Naive thymus-derived CD8-positive, alpha-beta T cell (primary cell): ENCODE measurements at regions not wholly inside any gene's neighbourhood (a gene's known extent, or its start where the extent isn't known, plus 50 kb on each side); places are given as distances from the start of the nearest gene placed in this dataset.

Source experiments
- ATAC-seq, 2 donors: fragments of 150-1000 bp; cut with Tn5 transposase in 1 of 2; sonication (Bioruptor Pico), chemical (Tn5 transposase) in 1 of 2; 1 replicate in 1 of 2; 2 replicates in 1 of 2; pipeline ENCODE4 v1.10.0; 2021; ENCODE audit warnings: mild to moderate bottlenecking in 2 of 2, moderate library complexity in 2 of 2
- POLR2A ChIA-PET: fragments of 350-600 bp; sonication (Branson Sonifier 250); formaldehyde crosslinking; loops from one replicate; lab custom pipeline; 2021; ENCODE audit warnings: antibody characterized with exemption; lab: Charles Lee
- DNase-seq, 10 donors: peaks; one replicate each; pipeline versions ENCODE4 v3.0.0 to v3.0.0-alpha.2; 2020 to 2022
- H3K27ac Mint-ChIP-seq, 10 donors: one replicate each; pipeline ENCODE4 v1.8.0; 2020 to 2022; ENCODE audit warnings: mild to moderate bottlenecking in 10 of 10, mixed read lengths in 10 of 10, moderate library complexity in 4 of 10, inconsistent platforms in 1 of 10
- H3K27me3 Mint-ChIP-seq, 5 donors: one replicate each; pipeline ENCODE4 v1.8.0; 2021 to 2022; ENCODE audit warnings: mixed read lengths in 5 of 5
- H3K36me3 Mint-ChIP-seq, 3 donors: one replicate each; pipeline ENCODE4 v1.8.0; 2020 to 2022; ENCODE audit warnings: mixed read lengths in 3 of 3, mild to moderate bottlenecking in 2 of 3, inconsistent platforms in 1 of 3
- H3K4me1 Mint-ChIP-seq, 4 donors: one replicate each; pipeline ENCODE4 v1.8.0; 2021 to 2022; ENCODE audit warnings: mixed read lengths in 4 of 4
- H3K4me3 Mint-ChIP-seq, 10 donors: one replicate each; pipeline ENCODE4 v1.8.0; 2020 to 2022; ENCODE audit warnings: mild to moderate bottlenecking in 10 of 10, mixed read lengths in 10 of 10, moderate library complexity in 6 of 10, inconsistent platforms in 1 of 10
- H3K9me3 Mint-ChIP-seq, 9 donors: one replicate each; pipeline ENCODE4 v1.8.0; 2020 to 2022; ENCODE audit warnings: mixed read lengths in 9 of 9, mild to moderate bottlenecking in 3 of 9, inconsistent platforms in 1 of 9, moderate library complexity in 1 of 9

- no peaks in the 10 kb centered on the region for H3K4me1 Mint-ChIP-seq
- peaks cover 0 to 3% (median 0%) of the 10 kb centered on the region in 9 donors for H3K9me3 Mint-ChIP-seq
- no peak for DNase-seq
- H3K27me3 Mint-ChIP-seq: no peaks in the 10 kb centered on the region
- H3K36me3 Mint-ChIP-seq: no peaks in the 10 kb centered on the region
- ATAC-seq: no peak
- POLR2A ChIA-PET: no interaction called here
- H3K4me3 Mint-ChIP-seq: no peak overlapping the region
- H3K27ac Mint-ChIP-seq: no peak overlapping the region
These were observed 268.3 kb upstream of the FERD3L start for GRCh38 chr7:19413443-19413965.

DNA sequence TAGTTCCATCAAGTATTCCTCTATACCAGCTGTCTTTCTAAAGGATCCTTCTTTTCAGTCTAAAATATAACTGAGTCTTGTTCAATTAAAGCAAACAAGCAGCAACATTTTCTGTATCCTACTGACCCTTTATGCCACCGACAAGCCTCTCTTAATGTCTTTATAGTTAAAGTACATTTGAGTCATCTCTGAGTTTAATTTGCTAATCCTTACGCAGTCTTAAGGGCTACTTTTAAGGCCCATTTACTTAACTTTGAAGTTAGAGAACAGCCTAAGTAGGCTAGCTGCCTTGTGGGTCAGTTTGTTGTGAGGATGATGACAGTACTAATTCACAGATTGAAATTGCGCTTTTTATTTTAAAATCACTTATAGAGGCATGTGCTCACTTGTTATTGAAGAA, 265.5 kb upstream of the FERD3L start:
- H3K27ac Mint-ChIP-seq: no peak overlapping the region
- POLR2A ChIA-PET: no interaction called here
- ATAC-seq: no peak
- no peaks in the 10 kb centered on the region for H3K36me3 Mint-ChIP-seq
- no peak for DNase-seq
- H3K9me3 Mint-ChIP-seq: peaks cover 0 to 3% (median 0%) of the 10 kb centered on the region in 9 donors
- H3K27me3 Mint-ChIP-seq: no peaks in the 10 kb centered on the region
- H3K4me3 Mint-ChIP-seq: no peak overlapping the region
- no peaks in the 10 kb centered on the region for H3K4me1 Mint-ChIP-seq

GRCh38 chr7:19410106-19410505, 264.9 kb upstream of the FERD3L start:
- H3K27me3 Mint-ChIP-seq: no peaks in the 10 kb centered on the region
- H3K4me3 Mint-ChIP-seq: no peak overlapping the region
- peaks cover 0 to 5% (median 0%) of the 10 kb centered on the region in 9 donors for H3K9me3 Mint-ChIP-seq
- H3K4me1 Mint-ChIP-seq: peaks cover 0 to under 1% (median 0%) of the 10 kb centered on the region in 4 donors
- H3K27ac Mint-ChIP-seq: no peak overlapping the region
- no peaks in the 10 kb centered on the region for H3K36me3 Mint-ChIP-seq
- DNase-seq (no peak), ATAC-seq (no peak)
- POLR2A ChIA-PET: no interaction called here

- POLR2A ChIA-PET: no interaction called here
- ATAC-seq: no peak
These were observed 263.5 kb upstream of the FERD3L start for GRCh38 chr7:19408706-19409220.

DNA sequence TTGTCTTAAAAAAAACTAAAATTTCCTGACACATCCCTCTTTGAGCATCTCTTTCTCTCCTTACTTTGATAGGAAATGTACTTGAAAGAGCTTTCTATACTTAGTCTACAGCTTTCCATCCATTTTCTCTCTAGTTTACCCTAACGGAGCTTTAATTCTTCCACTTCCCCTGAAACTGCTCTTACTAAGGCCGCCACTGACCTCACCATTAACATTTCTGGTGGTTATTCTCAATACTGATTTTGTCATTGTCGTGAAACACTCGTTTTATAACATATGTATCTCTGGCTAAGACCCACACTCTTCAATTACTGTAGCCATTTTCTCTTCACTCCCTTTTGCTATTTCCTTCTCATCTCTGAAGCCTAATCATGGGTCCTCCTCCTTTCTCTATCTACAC, 262.0 kb upstream of the FERD3L start:
- peaks cover 0 to 3% (median 0%) of the 10 kb centered on the region in 4 donors for H3K4me1 Mint-ChIP-seq
- no peak for DNase-seq
- no peak overlapping the region for H3K27ac Mint-ChIP-seq
- peaks cover 0 to 5% (median 0%) of the 10 kb centered on the region in 9 donors for H3K9me3 Mint-ChIP-seq
- H3K4me3 Mint-ChIP-seq: no peak overlapping the region
- ATAC-seq: no peak
- no peaks in the 10 kb centered on the region for H3K36me3 Mint-ChIP-seq
- POLR2A ChIA-PET: no interaction called here
- H3K27me3 Mint-ChIP-seq: no peaks in the 10 kb centered on the region

More at GRCh38 chr7:19408706-19409220, 263.5 kb upstream of the FERD3L start:
- Mint-ChIP-seq H3K9me3 (peaks cover 0 to 5% (median 0%) of the 10 kb centered on the region in 9 donors), H3K4me3 (no peak overlapping the region), H3K36me3 (no peaks in the 10 kb centered on the region), H3K4me1 (peaks cover 0 to 3% (median 0%) of the 10 kb centered on the region in 4 donors), H3K27ac (no peak overlapping the region), H3K27me3 (no peaks in the 10 kb centered on the region)
- DNase-seq: no peak

- Mint-ChIP-seq H3K36me3 (no peaks in the 10 kb centered on the region), H3K9me3 (peaks cover 0 to 5% (median 0%) of the 10 kb centered on the region in 9 donors), H3K27me3 (no peaks in the 10 kb centered on the region), H3K27ac (no peak overlapping the region), H3K4me1 (peaks cover 0 to 3% (median 0%) of the 10 kb centered on the region in 4 donors), H3K4me3 (no peak overlapping the region)
- no peak for ATAC-seq
- no peak for DNase-seq
- POLR2A ChIA-PET: no interaction called here
These were observed 260.3 kb upstream of the FERD3L start for GRCh38 chr7:19405541-19405940.

DNA sequence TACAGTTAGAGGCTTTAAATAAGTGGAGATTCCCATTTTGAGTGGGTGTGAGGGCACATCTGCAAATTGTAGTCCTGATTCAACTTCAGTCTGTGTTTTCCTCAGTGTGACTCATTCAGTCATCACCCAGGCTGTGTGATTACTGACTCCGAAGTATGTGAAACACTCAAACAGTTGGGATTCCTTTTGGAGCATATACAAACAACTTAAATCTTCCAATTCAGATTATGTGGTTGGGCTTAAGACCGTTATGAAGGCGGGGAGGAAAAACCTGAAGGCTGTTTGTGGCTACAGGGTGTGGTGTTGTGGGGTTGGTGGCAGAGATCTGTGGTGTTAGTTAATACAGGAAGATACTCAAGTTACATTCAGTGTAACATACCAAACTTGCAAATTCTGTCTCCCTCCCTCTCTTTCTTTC, 259.7 kb upstream of the FERD3L start:
- peaks cover 0 to 5% (median 0%) of the 10 kb centered on the region in 9 donors for H3K9me3 Mint-ChIP-seq
- H3K4me3 Mint-ChIP-seq: peak overlapping the region in 1 of 10 donors; percentile 2
- H3K36me3 Mint-ChIP-seq: no peaks in the 10 kb centered on the region
- H3K4me1 Mint-ChIP-seq: peaks cover 0 to 3% (median 0%) of the 10 kb centered on the region in 4 donors
- no peak for DNase-seq
- POLR2A ChIA-PET: no interaction called here
- ATAC-seq: no peak
- H3K27me3 Mint-ChIP-seq: no peaks in the 10 kb centered on the region
- no peak overlapping the region for H3K27ac Mint-ChIP-seq

GRCh38 chr7:19403691-19404090, 258.5 kb upstream of the FERD3L start:
- Mint-ChIP-seq H3K27me3 (peaks cover 0 to 2% (median 0%) of the 10 kb centered on the region in 5 donors), H3K4me3 (no peak overlapping the region), H3K4me1 (peaks cover 0 to 3% (median 0%) of the 10 kb centered on the region in 4 donors), H3K36me3 (no peaks in the 10 kb centered on the region), H3K9me3 (peaks cover 0 to 5% (median 0%) of the 10 kb centered on the region in 9 donors), H3K27ac (no peak overlapping the region)
- DNase-seq (no peak), ATAC-seq (no peak)
- POLR2A ChIA-PET: no interaction called here

- ATAC-seq (no peak), DNase-seq (no peak)
- H3K4me1 Mint-ChIP-seq: peaks cover 0 to 8% (median 0%) of the 10 kb centered on the region in 4 donors
- no peaks in the 10 kb centered on the region for H3K36me3 Mint-ChIP-seq
- POLR2A ChIA-PET: no interaction called here
- no peak overlapping the region for H3K4me3 Mint-ChIP-seq
- H3K27me3 Mint-ChIP-seq: peaks cover 0 to 2% (median 0%) of the 10 kb centered on the region in 5 donors
- H3K27ac Mint-ChIP-seq: no peak overlapping the region
- H3K9me3 Mint-ChIP-seq: peaks cover 0 to 5% (median 0%) of the 10 kb centered on the region in 9 donors
These were observed 256.2 kb upstream of the FERD3L start for GRCh38 chr7:19401461-19401860.

- H3K27me3 Mint-ChIP-seq: peaks cover 0 to 2% (median 0%) of the 10 kb centered on the region in 5 donors
- POLR2A ChIA-PET: no interaction called here
These were observed 255.6 kb upstream of the FERD3L start for GRCh38 chr7:19400758-19401254.

GRCh38 chr7:19397911-19398310, 252.7 kb upstream of the FERD3L start:
- peak overlapping the region in 1 of 10 donors; percentile 25 for H3K4me3 Mint-ChIP-seq
- peaks cover 0 to 5% (median 0%) of the 10 kb centered on the region in 4 donors for H3K4me1 Mint-ChIP-seq
- DNase-seq: no peak
- H3K27me3 Mint-ChIP-seq: peaks cover 0 to 2% (median 0%) of the 10 kb centered on the region in 5 donors
- peaks cover 0 to 3% (median 0%) of the 10 kb centered on the region in 9 donors for H3K9me3 Mint-ChIP-seq
- POLR2A ChIA-PET: no interaction called here
- ATAC-seq: no peak
- no peaks in the 10 kb centered on the region for H3K36me3 Mint-ChIP-seq
- H3K27ac Mint-ChIP-seq: no peak overlapping the region

More at GRCh38 chr7:19400758-19401254, 255.6 kb upstream of the FERD3L start:
- Mint-ChIP-seq H3K36me3 (no peaks in the 10 kb centered on the region), H3K27ac (no peak overlapping the region), H3K4me3 (no peak overlapping the region), H3K4me1 (peaks cover 0 to 8% (median 0%) of the 10 kb centered on the region in 4 donors), H3K9me3 (peaks cover 0 to 3% (median 0%) of the 10 kb centered on the region in 9 donors)
- DNase-seq (no peak), ATAC-seq (no peak)

DNA sequence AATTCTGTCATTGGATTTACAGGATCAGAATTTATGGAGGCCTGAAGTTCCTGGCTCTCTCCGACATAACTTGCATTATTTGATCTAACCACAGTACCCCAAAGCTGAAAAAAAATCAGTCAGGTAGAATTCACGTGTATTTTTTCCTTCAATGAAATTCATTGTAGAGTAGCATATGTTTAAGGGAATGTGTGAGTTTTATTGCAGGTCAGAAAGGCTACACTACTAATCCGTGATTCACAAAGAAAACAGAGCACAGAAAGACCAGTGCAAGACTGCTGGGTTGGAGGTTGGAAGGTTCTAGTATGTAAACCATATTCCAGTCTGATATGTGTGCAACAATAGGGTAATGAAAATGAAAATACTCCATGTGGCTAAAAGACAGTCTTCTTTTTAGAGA, 247.0 kb upstream of the FERD3L start:
- no peaks in the 10 kb centered on the region for H3K4me1 Mint-ChIP-seq
- no peak for ATAC-seq
- H3K27ac Mint-ChIP-seq: no peak overlapping the region
- H3K36me3 Mint-ChIP-seq: no peaks in the 10 kb centered on the region
- H3K27me3 Mint-ChIP-seq: no peaks in the 10 kb centered on the region
- peaks cover 0 to 11% (median 3%) of the 10 kb centered on the region in 9 donors for H3K9me3 Mint-ChIP-seq
- POLR2A ChIA-PET: no interaction called here
- H3K4me3 Mint-ChIP-seq: no peak overlapping the region
- no peak for DNase-seq

DNA sequence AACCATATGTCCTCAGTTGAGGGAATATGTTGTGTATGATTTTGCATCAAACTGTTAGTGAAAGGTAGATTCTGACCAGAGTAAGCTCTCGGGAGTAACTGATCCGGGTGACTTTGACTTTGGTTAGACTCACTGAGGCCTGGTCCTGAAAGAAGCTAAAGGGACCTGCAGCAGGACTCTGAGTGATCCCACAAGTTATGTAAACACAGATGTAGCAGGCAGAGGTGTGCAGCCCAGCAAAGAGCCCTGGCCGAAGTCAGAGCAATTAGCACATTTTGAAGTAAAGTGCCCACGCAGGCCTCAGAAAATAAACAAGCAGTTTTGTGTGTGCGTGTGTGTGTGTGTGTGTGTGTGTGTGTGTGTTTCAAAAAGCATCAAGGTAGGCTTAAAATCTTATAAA, 245.6 kb upstream of the FERD3L start:
- H3K4me1 Mint-ChIP-seq: no peaks in the 10 kb centered on the region
- POLR2A ChIA-PET: no interaction called here

More for the DNA sequence above, 245.6 kb upstream of the FERD3L start:
- Mint-ChIP-seq H3K4me3 (no peak overlapping the region), H3K36me3 (no peaks in the 10 kb centered on the region), H3K27ac (no peak overlapping the region), H3K27me3 (no peaks in the 10 kb centered on the region), H3K9me3 (peaks cover 0 to 11% (median 3%) of the 10 kb centered on the region in 9 donors)
- no peak for ATAC-seq
- DNase-seq: no peak
